ENCODE measurements at regions not wholly inside any gene's neighbourhood (a gene's known extent, or its start where the extent isn't known, plus 50 kb on each side); places are given as distances from the start of the nearest gene placed in this dataset.

GRCh38 chr4:104811727-104812126 lies 317.0 kb upstream of the CXXC4 start:
- DNase-seq = no peak

GRCh38 chr4:104815665-104816064 lies 321.0 kb upstream of the CXXC4 start:
- no peak for DNase-seq

- DNase-seq = no peak
These were observed 323.9 kb upstream of the CXXC4 start for GRCh38 chr4:104818579-104818978.

- DNase-seq = no peak
These were observed 320.5 kb upstream of the TET2 start for GRCh38 chr4:104826171-104826570.

GRCh38 chr4:104829761-104830160 lies 316.9 kb upstream of the TET2 start:
- no peak for DNase-seq

GRCh38 chr4:104848597-104849225 lies 298.0 kb upstream of the TET2 start:
- no peak for DNase-seq

DNA sequence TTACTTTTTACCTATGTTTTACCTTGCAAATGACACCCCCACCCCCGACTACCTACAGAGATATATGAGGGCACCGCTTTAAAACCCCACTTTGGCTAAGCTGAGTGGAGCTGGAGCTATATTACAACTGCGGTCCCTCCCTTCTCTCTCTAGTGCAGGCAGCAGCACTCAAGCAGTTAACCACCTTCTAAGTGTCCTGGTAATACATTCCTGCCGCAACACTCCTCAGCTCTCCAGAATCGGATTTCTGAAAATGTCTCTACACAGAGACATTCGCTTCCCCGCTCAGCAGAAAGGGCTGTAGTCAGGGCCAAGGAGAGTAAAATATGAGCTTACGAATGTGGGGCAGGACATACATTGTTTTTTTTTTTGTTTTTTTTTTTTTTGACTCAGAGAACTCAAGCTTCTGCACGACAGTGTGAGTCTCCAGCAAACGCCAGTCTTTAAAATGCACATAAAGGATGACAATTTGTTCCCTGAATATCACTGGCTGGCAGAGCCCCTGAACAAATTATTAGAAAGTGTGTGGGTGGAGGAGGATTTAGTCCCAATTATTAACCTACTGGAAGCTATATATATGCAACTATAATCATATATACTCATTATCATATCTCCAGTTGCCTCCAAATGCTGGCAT lies 287.0 kb upstream of the TET2 start:
- DNase-seq = no peak

- DNase-seq = peak; percentile 13
These were observed 286.2 kb upstream of the TET2 start for GRCh38 chr4:104860238-104861123.

GRCh38 chr4:104866809-104867208 lies 279.9 kb upstream of the TET2 start:
- no peak for DNase-seq

DNA sequence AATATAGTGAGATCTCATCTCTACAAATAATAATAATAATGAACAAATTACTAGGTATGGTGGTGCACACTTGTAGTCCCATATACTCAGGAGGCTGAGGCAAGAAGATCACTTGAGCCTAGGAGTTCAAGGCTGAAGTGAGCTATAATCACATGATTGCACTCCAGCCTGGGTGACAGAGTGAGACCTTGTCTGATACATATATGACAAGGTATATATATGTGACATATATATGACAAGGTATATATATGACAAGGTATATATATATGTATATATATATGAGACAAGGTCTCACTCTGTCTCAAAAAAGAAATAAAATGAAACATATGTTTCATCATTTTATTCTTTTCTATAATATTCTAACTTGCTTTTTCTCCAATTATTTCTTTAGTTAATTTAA lies 278.1 kb upstream of the TET2 start:
- DNase-seq = no peak

GRCh38 chr4:104868958-104869357 lies 277.7 kb upstream of the TET2 start:
- no peak for DNase-seq

DNA sequence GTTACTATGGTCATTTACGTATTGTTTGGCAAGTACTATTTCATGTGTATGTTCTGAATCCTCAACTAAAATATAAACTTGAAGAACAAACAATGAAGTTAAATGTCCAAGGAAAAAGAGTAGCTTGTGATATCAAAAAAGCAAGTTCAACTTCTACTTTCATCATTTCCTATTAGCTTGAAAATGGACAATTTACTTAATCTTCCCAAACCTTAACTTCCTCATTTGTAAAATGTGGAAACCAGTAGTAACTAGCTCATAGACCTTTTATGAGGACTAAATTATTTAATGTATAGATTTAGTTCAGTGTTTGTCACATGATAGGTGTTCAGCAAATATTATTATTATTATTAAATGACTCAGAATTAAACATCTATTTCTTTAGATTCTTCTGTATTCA lies 276.8 kb upstream of the TET2 start:
- DNase-seq = no peak

GRCh38 chr4:104870495-104871233 lies 276.0 kb upstream of the TET2 start:
- DNase-seq = no peak

GRCh38 chr4:104878936-104879335 lies 267.7 kb upstream of the TET2 start:
- DNase-seq = no peak

GRCh38 chr4:104879367-104879766 lies 267.3 kb upstream of the TET2 start:
- no peak for DNase-seq

DNA sequence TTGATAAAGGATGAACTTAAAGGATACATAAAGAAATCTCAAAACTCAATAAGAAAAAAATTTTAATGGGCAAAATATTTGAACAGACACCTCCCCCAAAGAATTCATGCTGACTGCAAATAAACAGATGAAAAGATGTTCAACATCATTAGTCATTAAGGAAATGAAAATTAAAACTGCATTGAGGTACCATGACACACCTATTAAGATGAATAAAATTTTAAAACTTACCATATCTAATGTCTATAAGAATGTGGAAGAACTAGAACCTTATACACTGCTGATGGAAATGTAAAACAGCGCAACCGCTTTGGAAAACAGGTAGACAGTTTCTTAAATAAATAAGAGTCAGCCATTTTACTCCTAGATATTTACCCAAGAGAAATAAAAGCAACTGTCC lies 266.8 kb upstream of the TET2 start:
- no peak for DNase-seq

DNA sequence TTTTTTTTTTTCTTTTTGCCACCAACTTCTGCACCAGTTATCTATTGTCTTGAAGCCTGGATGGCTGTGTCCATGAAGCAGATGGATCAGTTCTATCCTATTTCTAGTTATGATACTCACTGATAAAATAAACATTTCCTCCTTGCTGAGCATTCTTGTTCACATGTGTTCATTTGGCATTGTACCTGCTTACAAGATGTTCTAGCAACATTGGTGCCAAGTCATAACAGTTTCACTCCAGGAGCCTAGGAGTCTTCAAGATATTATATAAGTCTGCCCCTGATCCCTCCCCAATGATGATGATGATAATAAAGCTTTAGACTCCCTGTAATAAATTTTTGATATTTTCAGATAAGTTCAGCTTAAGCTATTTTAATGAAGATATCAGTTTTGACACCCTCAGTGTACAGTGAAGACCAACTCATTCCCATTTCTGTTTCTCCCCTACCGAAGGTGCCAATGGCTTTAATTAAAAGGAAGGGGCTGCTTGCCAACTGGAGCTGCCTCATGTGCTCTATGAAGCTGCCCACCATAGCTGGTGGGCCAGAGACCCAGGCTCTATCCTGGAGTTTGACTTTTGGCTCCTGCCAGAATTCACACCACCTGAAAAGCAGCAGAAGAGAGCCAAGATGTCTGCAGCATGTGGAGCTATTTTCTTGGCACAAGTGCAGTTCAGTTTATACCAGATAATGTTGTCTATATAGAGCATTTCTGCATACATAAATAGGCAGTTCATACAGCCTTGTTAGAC lies 265.4 kb upstream of the TET2 start:
- DNase-seq = no peak

- no peak for DNase-seq
These were observed 255.9 kb upstream of the TET2 start for GRCh38 chr4:104890598-104891275.

DNA sequence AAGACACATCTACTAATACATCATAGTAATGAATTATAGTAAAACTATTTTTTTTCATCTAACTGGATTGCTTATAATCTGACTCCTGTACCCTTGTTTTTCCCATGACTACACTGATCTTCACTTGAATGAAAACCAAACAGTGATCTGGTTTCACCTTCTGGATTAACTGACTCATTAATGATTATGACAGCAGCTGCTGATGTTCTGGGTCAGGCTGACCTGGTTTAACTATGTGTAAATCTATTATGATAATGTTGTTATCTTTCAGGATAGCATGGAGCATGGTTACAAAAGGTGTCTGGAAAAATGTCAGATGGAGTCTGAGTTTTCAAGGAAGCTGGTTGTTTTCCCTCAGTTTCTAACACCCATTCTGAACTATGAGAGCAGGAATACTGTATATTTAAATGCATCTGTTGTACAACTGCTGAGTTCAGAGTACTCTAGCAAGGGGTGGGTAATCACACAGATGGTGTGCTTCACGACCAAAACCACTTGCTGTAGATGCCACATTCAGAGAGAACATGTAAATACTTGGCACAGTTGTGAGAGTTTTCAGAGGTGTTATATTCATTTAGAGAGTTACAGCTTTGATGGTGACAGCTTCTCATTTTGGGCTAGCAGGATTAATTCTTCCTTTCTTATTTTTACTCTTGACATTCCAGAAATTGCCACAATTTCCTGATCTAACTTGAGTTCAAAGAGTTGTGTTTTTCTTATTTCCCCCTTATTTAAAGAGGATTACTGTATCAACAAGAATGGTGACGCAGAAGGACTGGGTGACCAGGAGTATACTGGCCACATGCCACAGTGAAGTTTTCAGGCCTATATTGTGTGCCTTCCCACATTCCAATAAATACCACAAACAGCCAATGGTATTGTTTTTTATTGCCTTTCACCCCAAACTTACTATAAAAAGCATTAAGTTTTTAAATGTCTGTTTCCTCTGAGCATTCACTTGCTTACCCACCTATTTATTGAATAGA lies 249.7 kb upstream of the TET2 start:
- DNase-seq = no peak

DNA sequence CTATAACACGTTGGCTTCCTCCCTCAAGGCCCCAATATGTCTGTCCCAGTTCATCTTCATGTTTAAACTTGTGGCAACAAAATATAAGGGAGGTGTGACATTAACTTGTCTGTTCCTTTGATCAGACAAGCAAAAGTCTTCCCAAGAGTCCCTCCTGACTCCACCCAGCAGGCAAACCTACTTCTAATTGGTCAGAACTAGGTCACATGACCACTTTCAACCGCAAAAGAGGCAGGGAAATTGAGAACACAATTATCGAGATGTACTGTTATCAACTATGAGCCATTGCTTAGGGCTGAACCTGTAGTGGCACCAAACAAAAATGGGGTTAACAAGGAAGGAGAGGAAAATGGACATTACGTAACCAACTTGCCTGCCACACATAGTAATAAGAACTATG lies 246.8 kb upstream of the TET2 start:
- DNase-seq = no peak

- no peak for DNase-seq
These were observed 245.2 kb upstream of the TET2 start for GRCh38 chr4:104901438-104901837.
